ENCODE measurements at regions not wholly inside any gene's neighbourhood (a gene's known extent, or its start where the extent isn't known, plus 50 kb on each side); places are given as distances from the start of the nearest gene placed in this dataset.

DNA sequence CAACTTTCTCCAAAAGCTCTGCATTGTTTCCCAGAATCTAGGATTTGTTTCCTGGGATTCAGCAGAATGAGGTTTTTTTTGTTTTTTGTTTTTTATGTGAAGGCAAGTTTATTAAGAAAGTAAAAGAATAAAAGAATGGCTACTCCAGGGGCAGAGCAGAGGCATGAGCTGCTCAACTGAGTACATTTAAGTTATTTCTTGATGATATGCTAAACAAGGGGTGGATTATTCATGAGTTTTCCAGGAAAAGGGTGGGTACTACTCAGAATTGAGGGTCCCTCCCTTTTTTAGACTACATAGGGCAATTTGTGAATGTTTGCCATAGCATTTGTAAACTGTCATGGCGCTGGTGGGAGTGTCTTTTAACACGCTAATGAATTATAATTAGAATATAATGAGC lies 292.5 kb upstream of the SGK1 start:
- Histone ChIP-seq H3K9me3 (ENCODE audit: low read depth, low read length) (no peaks in the 10 kb centered on the region), H3K27me3 (ENCODE audit: insufficient read depth, low read length) (no peaks in the 10 kb centered on the region), H3K4me1 (ENCODE audit: insufficient read depth, low read length) (no peaks in the 10 kb centered on the region), H3K4me3 (ENCODE audit: low read length) (no peak overlapping the region)

DNA sequence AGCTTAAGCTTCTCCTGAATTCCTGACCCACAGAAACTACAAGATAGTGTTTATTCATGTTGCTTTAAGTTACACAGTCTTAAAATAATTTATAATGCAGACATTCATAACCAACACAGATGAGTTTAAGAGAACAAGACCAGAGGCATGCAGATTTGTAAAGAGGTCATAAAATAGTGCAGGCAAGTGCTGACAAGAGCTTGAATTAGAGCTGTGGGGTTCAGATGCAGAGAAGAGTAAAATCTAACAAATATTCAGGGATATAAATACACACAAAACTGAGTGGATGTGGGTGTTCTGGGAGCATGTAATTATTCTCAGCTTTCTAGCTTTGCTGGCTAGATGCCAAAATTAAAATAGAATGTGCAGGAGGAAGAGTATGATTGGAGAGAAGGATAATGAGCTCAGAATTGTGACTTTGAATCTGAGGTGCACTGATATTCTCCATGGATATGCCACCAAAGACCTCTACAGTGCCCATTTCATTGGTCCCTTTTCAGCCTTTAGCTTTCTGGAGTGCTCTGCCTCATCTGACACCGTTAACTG lies 291.9 kb upstream of the SGK1 start:
- Histone ChIP-seq H3K27me3 (ENCODE audit: insufficient read depth, low read length) (no peaks in the 10 kb centered on the region), H3K9me3 (ENCODE audit: low read depth, low read length) (no peaks in the 10 kb centered on the region), H3K4me1 (ENCODE audit: insufficient read depth, low read length) (no peaks in the 10 kb centered on the region), H3K4me3 (ENCODE audit: low read length) (no peak overlapping the region)

DNA sequence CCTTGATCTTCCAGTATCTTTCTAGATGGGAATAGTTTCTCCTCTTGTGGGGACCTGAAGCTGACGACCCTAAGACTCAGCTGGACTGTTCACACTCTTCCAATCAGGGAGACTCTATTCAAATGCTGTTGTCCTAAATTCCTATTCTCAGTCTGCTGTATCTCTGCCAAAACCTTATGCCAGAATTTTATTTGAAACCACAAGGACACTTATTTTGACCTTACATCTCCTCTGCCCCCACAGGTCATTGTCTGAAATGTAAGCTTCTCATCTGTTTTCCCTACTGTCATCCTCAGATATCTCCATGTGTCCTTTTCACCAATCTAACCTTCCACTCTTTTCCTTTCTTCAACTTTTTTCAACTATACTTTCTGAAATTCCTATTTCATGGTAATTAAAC lies 289.5 kb upstream of the SGK1 start:
- no peak overlapping the region for H3K4me3 ChIP-seq (ENCODE audit: low read length)
- H3K4me1 ChIP-seq (ENCODE audit: insufficient read depth, low read length) = no peaks in the 10 kb centered on the region
- H3K9me3 ChIP-seq (ENCODE audit: low read depth, low read length) = no peaks in the 10 kb centered on the region
- H3K27me3 ChIP-seq (ENCODE audit: insufficient read depth, low read length) = no peaks in the 10 kb centered on the region

DNA sequence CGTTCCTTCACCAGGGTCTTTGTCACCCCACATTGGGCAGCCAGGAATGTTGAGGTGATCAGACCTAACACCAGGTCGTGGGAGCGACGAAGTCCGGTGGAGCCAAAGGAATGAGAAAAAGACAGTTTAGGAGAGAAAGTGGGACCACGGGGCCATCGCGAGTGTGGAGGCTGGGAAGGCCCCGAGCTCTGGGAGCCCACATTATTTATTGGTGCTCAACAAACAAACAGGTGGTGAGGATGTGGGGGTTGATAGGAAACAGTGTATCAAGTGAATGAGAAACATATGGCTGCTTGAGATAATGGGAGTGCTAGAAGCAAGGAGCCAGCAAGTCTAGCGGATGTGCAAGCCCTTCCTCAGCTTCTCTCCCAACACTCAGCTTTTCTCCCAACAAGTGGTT lies 287.1 kb upstream of the SGK1 start:
- no peaks in the 10 kb centered on the region for H3K27me3 ChIP-seq (ENCODE audit: insufficient read depth, low read length)
- H3K9me3 ChIP-seq (ENCODE audit: low read depth, low read length) = peaks cover 6% of the 10 kb centered on the region

DNA sequence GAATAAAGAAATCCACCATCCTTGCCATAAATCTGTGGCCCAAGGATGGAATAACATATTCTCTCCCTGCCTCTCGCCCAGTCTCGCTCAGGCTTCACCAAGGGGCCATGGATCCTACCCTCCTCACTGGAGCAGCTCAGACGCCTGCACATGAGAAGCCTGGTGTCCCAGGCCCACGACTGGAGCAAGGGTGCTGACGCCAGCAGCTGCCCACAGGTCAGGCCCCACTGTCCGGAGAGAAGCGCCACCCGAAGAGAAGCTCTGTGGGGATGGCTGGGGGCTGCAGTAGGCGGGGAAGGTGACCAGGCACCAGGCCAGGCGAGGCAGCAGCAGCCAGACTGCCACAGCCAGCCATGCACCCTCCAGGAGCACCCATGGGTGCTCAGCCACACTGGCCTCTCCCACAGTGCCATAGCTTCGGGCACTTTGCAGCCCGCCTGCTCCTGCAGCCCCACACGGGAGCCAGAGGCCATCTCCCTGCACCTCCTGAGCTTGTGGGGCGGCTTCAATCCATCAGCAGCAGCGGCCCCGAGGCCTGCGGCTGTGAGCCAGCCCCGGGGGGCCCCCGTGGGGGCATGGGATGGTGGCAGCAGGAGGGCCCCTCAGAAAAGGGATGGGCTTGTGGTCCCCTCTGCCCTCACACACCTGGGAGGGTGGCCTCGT lies 286.2 kb upstream of the SGK1 start:
- Histone ChIP-seq H3K9me3 (ENCODE audit: low read depth, low read length) (peaks cover 6% of the 10 kb centered on the region), H3K4me1 (ENCODE audit: insufficient read depth, low read length) (no peaks in the 10 kb centered on the region), H3K4me3 (ENCODE audit: low read length) (no peak overlapping the region), H3K27me3 (ENCODE audit: insufficient read depth, low read length) (no peaks in the 10 kb centered on the region)

More for the DNA sequence above, 287.1 kb upstream of the SGK1 start:
- no peaks in the 10 kb centered on the region for H3K4me1 ChIP-seq (ENCODE audit: insufficient read depth, low read length)
- H3K4me3 ChIP-seq (ENCODE audit: low read length) = no peak overlapping the region

DNA sequence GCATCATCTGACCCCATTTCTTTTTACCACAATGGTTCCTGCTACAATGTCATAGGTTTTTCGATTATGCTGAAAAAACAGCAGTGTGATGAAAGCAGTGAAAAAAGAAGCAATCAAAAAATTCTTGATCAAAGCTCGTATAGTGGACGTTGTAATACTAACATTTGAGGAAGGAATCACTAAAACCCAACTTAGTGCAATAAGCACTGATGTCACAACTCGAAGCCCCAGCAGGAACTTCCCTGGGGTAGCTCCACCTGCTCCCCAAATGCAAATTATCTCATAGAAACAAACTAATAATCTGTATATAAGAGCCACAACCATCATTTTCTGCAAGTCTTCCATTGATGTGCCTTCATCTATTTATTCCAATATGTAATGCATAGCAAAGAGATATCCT lies 285.6 kb upstream of the SGK1 start:
- H3K4me1 ChIP-seq (ENCODE audit: insufficient read depth, low read length) = no peaks in the 10 kb centered on the region
- H3K4me3 ChIP-seq (ENCODE audit: low read length) = no peak overlapping the region
- H3K27me3 ChIP-seq (ENCODE audit: insufficient read depth, low read length) = no peaks in the 10 kb centered on the region

DNA sequence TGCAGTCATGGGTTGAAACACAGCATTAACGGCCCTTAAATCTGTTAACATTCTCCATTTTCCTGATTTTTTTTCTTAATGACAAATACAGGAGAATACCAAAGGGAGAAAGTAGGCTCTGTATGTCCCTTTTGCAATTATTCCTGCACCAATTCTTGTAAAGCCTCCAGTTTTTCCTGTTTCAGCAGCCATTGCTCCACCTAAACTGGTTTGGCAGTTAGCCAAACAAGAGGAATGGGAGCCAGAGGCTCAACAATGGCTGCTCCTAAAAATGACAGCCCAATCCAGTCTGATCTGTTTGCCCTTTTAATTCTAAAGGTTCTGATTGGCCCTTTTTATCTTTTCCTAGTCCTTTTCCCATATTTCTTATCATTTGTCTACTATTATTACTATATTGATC lies 284.2 kb upstream of the SGK1 start:
- H3K27me3 ChIP-seq (ENCODE audit: insufficient read depth, low read length) = no peaks in the 10 kb centered on the region
- H3K4me3 ChIP-seq (ENCODE audit: low read length) = no peak overlapping the region
- peaks cover 6% of the 10 kb centered on the region for H3K9me3 ChIP-seq (ENCODE audit: low read depth, low read length)
- no peaks in the 10 kb centered on the region for H3K4me1 ChIP-seq (ENCODE audit: insufficient read depth, low read length)

More for the DNA sequence above, 285.6 kb upstream of the SGK1 start:
- peaks cover 6% of the 10 kb centered on the region for H3K9me3 ChIP-seq (ENCODE audit: low read depth, low read length)

DNA sequence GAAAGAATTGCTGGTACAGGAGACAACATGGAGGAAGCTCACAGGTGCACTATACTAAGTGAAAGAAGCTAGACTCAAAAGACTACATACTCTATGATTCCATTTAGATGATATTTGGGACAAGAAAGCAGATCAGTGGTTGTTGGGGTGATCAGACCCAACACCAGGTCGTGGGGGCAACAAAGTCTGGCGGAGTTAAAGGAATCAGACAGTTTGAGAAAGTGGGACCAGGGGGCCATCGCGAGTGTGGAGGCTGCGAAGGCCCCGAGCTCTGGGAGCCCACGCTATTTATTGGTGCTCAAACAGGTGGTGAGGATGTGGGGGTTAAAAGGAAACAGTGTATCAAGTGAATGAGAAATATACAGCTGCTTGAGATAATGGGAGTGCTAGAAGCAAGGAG lies 282.8 kb upstream of the SGK1 start:
- peaks cover 6% of the 10 kb centered on the region for H3K9me3 ChIP-seq (ENCODE audit: low read depth, low read length)
- no peaks in the 10 kb centered on the region for H3K4me1 ChIP-seq (ENCODE audit: insufficient read depth, low read length)
- H3K27me3 ChIP-seq (ENCODE audit: insufficient read depth, low read length) = no peaks in the 10 kb centered on the region
- no peak overlapping the region for H3K4me3 ChIP-seq (ENCODE audit: low read length)

DNA sequence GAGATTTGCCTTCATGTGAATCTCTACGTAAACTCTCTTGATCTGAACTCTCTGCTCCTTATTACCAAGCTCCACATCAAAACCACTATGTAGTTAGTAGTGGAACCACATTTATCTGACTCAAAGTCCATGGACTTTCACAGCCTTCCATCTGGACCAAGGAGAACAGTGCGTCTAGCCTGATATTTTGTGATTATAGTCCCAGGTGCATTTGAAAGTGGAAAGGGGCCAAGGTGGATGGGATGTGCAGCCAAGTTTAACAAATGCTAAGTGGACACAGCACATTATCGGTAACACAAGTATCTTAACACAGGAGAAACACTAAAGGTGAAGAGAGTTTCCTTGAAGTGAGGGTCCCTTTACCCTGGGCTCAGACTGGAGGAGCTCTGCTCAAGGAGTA lies 281.2 kb upstream of the SGK1 start:
- H3K4me3 ChIP-seq (ENCODE audit: low read length) = no peak overlapping the region
- H3K9me3 ChIP-seq (ENCODE audit: low read depth, low read length) = peaks cover 6% of the 10 kb centered on the region
- H3K4me1 ChIP-seq (ENCODE audit: insufficient read depth, low read length) = peaks cover 1% of the 10 kb centered on the region
- H3K27me3 ChIP-seq (ENCODE audit: insufficient read depth, low read length) = no peaks in the 10 kb centered on the region

DNA sequence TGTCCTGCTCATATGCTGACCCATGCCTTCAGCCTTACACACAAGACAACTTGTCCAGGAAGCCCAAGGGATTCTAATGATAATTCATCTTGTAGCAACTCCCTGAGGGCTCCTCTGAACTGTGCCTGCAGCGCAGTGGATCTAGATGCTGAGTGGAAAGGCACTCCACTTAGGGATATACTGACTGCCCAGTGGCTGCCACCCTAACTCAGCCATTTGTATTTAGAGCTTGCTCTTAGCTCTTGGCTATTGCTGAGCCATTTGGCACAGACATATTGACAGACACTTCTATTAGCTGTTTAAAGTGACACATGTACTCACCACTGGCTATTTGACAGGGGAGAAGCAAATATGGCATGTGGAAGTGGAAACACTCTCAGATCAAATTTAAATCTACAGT lies 278.3 kb upstream of the SGK1 start:
- Histone ChIP-seq H3K4me1 (ENCODE audit: insufficient read depth, low read length) (peaks cover 9% of the 10 kb centered on the region), H3K4me3 (ENCODE audit: low read length) (no peak overlapping the region), H3K9me3 (ENCODE audit: low read depth, low read length) (peaks cover 6% of the 10 kb centered on the region), H3K27me3 (ENCODE audit: insufficient read depth, low read length) (no peaks in the 10 kb centered on the region)

DNA sequence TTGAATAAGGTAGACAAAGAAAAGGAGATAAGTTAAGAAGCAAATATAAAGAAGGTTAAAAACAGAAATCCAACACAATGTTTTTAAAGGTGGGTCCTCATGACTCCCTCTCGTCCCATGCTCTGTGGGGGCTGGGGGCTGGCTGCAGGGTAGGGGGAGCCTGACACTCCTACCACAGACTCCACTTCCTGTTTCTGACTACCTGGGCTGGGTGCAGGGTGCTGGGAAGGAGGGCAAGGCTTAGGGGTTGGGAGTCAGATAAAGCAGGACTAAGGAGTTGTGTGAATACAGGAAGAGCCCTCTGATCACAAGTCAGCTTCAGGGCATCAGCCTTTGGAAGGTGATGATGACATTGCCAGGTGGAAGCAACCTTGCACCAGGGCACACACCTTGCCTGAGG lies 277.0 kb upstream of the SGK1 start:
- peaks cover 9% of the 10 kb centered on the region for H3K4me1 ChIP-seq (ENCODE audit: insufficient read depth, low read length)

DNA sequence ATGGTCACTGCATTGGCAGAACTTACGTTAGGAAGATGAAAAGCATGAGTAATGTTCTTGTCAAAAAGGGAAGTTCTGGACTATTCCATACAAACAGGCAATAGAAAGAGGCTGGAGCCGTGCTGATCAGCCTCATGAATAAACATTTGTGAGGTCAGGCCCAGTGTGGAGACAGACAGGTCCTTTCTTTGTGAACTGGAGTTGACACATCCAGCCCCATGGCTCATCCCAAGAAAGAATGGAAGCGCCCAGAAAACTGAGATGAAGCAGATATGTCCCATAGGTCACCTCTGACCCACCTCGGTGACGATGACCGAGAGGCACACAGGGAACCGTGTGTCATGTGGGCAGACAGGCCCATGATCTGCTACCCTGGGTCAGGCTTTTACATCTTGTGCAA lies 276.0 kb upstream of the SGK1 start:
- Histone ChIP-seq H3K4me3 (ENCODE audit: low read length) (no peak overlapping the region), H3K4me1 (ENCODE audit: insufficient read depth, low read length) (peaks cover 9% of the 10 kb centered on the region), H3K9me3 (ENCODE audit: low read depth, low read length) (no peaks in the 10 kb centered on the region), H3K27me3 (ENCODE audit: insufficient read depth, low read length) (no peaks in the 10 kb centered on the region)

More for the DNA sequence above, 277.0 kb upstream of the SGK1 start:
- Histone ChIP-seq H3K4me3 (ENCODE audit: low read length) (no peak overlapping the region), H3K9me3 (ENCODE audit: low read depth, low read length) (no peaks in the 10 kb centered on the region), H3K27me3 (ENCODE audit: insufficient read depth, low read length) (no peaks in the 10 kb centered on the region)

DNA sequence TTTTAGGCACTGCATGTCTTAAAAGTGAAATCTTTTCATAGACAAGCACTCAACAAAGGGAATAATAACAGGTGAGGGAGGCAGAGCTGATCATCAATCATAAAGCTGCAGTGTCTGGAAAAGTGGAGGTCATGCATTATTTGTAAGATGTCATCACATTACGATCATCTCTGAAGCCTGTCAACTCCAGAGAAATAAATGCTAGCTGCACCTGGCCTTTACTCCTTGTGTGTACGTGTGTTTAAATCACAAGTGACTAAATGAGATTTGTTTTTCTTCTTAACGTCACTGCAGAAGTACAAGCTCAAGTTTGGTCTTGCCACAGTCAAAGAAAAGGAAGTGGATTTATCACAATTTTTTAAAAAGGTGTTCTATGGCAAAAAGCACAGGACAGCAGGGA lies 275.5 kb upstream of the SGK1 start:
- no peaks in the 10 kb centered on the region for H3K27me3 ChIP-seq (ENCODE audit: insufficient read depth, low read length)
- peaks cover 9% of the 10 kb centered on the region for H3K4me1 ChIP-seq (ENCODE audit: insufficient read depth, low read length)
- no peaks in the 10 kb centered on the region for H3K9me3 ChIP-seq (ENCODE audit: low read depth, low read length)
- H3K4me3 ChIP-seq (ENCODE audit: low read length) = no peak overlapping the region

DNA sequence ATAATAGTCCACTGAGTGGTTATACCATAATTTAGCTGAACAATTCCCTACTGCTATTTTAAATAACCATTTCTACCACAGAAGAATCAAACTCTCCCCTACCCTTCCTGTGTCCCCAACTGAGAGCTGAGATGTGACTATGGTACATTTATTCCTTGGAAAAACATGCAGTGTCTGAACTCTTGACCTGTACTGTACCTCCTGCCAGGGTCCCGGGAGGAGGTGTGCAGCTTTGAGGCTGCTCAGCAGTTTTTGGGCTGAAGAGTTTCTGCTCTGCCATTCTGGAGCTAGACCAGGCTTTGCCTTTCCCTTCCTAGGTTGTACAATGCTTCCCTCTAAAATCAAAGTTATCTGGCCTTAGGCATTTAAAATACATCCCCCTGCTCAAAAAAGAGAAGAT lies 275.1 kb upstream of the SGK1 start:
- no peak overlapping the region for H3K4me3 ChIP-seq (ENCODE audit: low read length)
- no peaks in the 10 kb centered on the region for H3K27me3 ChIP-seq (ENCODE audit: insufficient read depth, low read length)
- peaks cover 9% of the 10 kb centered on the region for H3K4me1 ChIP-seq (ENCODE audit: insufficient read depth, low read length)
- no peaks in the 10 kb centered on the region for H3K9me3 ChIP-seq (ENCODE audit: low read depth, low read length)

DNA sequence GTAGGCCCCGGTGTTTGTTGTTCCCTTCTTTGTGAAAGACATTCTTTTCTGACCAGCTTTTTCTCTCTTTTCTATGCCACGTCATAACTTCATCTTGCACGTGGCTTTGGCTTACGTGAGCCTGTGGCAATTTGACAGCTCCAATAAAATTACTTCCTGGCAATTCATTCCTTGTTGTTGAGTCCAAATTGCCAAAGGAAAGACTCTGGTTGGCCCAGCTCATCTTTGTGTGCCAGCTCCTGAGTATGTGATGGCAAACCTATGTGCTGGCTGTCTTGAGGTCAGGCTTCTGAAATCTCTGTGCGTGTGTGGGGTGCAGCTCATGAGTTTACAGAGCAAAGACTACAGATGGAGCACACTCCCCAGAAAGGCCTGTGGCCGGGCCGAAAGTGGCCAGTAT lies 272.5 kb upstream of the SGK1 start:
- Histone ChIP-seq H3K4me3 (ENCODE audit: low read length) (no peak overlapping the region), H3K27me3 (ENCODE audit: insufficient read depth, low read length) (no peaks in the 10 kb centered on the region), H3K9me3 (ENCODE audit: low read depth, low read length) (no peaks in the 10 kb centered on the region), H3K4me1 (ENCODE audit: insufficient read depth, low read length) (peaks cover 9% of the 10 kb centered on the region)

DNA sequence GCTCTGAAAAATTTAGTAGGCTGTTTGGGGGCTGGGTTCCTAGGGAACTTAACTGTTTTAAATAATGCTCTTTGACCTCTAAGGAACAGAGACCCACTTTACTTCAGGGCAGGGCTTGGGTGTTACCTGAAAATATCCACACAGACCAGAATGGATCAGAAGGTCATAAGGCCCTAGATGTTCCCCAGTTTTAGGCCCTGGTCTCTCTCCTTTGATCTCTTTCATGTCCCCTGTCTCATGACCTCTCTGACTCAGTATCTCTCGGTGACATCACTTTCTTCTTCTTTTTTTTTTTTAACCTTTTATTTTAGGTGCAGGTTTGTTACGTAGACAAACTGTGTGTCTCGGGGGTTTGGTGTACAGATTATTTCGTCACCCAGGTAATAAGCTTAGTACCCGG lies 272.1 kb upstream of the SGK1 start:
- Histone ChIP-seq H3K27me3 (ENCODE audit: insufficient read depth, low read length) (no peaks in the 10 kb centered on the region), H3K4me3 (ENCODE audit: low read length) (no peak overlapping the region), H3K4me1 (ENCODE audit: insufficient read depth, low read length) (peaks cover 9% of the 10 kb centered on the region), H3K9me3 (ENCODE audit: low read depth, low read length) (no peaks in the 10 kb centered on the region)
